Stimulated activated CD8-positive, alpha-beta memory T cell treated with anti-CD3 and anti-CD28 coated beads, Interleukin-15, amount 100 ng/mL, for 48 hours (primary cell): ENCODE measurements at regions not wholly inside any gene's neighbourhood (a gene's known extent, or its start where the extent isn't known, plus 50 kb on each side); places are given as distances from the start of the nearest gene placed in this dataset.
"Not testable (repeated sequence)": the region's sequence is repeated elsewhere in the genome, so short reads cannot be mapped to it uniquely, and the experiment has no call there.

ENCODE experiments used
- DNase-seq, 2 donors: peaks; one replicate each; pipeline ENCODE4 v3.0.0-alpha.2; 2020; ENCODE audit warnings: low read depth in 2 of 2

- DNase-seq, result no peak
These were observed 417.2 kb upstream of the KLHL29 start for GRCh38 chr2:22967756-22968155.

GRCh38 chr2:22970284-22970975 lies 414.5 kb upstream of the KLHL29 start:
- DNase-seq, result no peak

- no peak for DNase-seq
These were observed 414.0 kb upstream of the KLHL29 start for GRCh38 chr2:22970991-22971390.

GRCh38 chr2:22981785-22982184 lies 403.2 kb upstream of the KLHL29 start:
- no peak for DNase-seq

- not testable (repeated sequence) for DNase-seq
These were observed 400.8 kb upstream of the KLHL29 start for GRCh38 chr2:22984152-22984551.

GRCh38 chr2:22990246-22990645 lies 394.7 kb upstream of the KLHL29 start:
- DNase-seq, result no peak

GRCh38 chr2:22991844-22992243 lies 393.1 kb upstream of the KLHL29 start:
- no peak for DNase-seq

GRCh38 chr2:22992441-22992840 lies 392.5 kb upstream of the KLHL29 start:
- no peak for DNase-seq

GRCh38 chr2:22993250-22993649 lies 391.7 kb upstream of the KLHL29 start:
- no peak for DNase-seq

GRCh38 chr2:22995576-22995975 lies 389.4 kb upstream of the KLHL29 start:
- no peak for DNase-seq

GRCh38 chr2:22996911-22997310 lies 388.1 kb upstream of the KLHL29 start:
- DNase-seq, result no peak

- DNase-seq, result no peak
These were observed 386.6 kb upstream of the KLHL29 start for GRCh38 chr2:22998359-22998758.

GRCh38 chr2:22999951-23000350 lies 385.0 kb upstream of the KLHL29 start:
- DNase-seq, result no peak

GRCh38 chr2:23002234-23002633 lies 382.7 kb upstream of the KLHL29 start:
- DNase-seq, result no peak

GRCh38 chr2:23005469-23005868 lies 379.5 kb upstream of the KLHL29 start:
- DNase-seq, result no peak

- no peak for DNase-seq
These were observed 377.2 kb upstream of the KLHL29 start for GRCh38 chr2:23007631-23008235.

GRCh38 chr2:23008440-23008839 lies 376.5 kb upstream of the KLHL29 start:
- DNase-seq, result no peak

GRCh38 chr2:23008951-23009350 lies 376.0 kb upstream of the KLHL29 start:
- DNase-seq, result no peak

- no peak for DNase-seq
These were observed 375.3 kb upstream of the KLHL29 start for GRCh38 chr2:23009545-23010149.

GRCh38 chr2:23012499-23012898 lies 372.5 kb upstream of the KLHL29 start:
- DNase-seq, result no peak

- DNase-seq, result no peak
These were observed 369.3 kb upstream of the KLHL29 start for GRCh38 chr2:23015651-23016200.

- no peak for DNase-seq
These were observed 365.5 kb upstream of the KLHL29 start for GRCh38 chr2:23019476-23019875.

- no peak for DNase-seq
These were observed 364.3 kb upstream of the KLHL29 start for GRCh38 chr2:23020659-23021058.
